ENCODE measurements at regions not wholly inside any gene's neighbourhood (a gene's known extent, or its start where the extent isn't known, plus 50 kb on each side); places are given as distances from the start of the nearest gene placed in this dataset.

GRCh38 chr1:99539131-99539530, 106.8 kb upstream of the PALMD start:
- Histone ChIP-seq H3K4me3 (no peak overlapping the region), H3K9me3 (no peaks in the 10 kb centered on the region), H3K36me3 (no peaks in the 10 kb centered on the region), H3K27me3 (ENCODE audit: low read depth) (no peaks in the 10 kb centered on the region), H3K4me1 (no peaks in the 10 kb centered on the region), H3K27ac (no peak overlapping the region)
- ATAC-seq (no peak), DNase-seq (no peak)
- intact Hi-C loops (cut with DNase I) = no loop called here
- TF ChIP-seq CTCF (IDR thresholded peaks at IDR 0.05) = no peak

GRCh38 chr1:99540744-99541143, 105.2 kb upstream of the PALMD start:
- no peak for ATAC-seq
- DNase-seq = no peak
- intact Hi-C loops (cut with DNase I) = no loop called here
- Histone ChIP-seq H3K27me3 (ENCODE audit: low read depth) (no peaks in the 10 kb centered on the region), H3K9me3 (no peaks in the 10 kb centered on the region), H3K36me3 (no peaks in the 10 kb centered on the region), H3K4me3 (no peak overlapping the region), H3K4me1 (no peaks in the 10 kb centered on the region), H3K27ac (no peak overlapping the region)
- no peak for TF ChIP-seq CTCF (IDR thresholded peaks at IDR 0.05)

GRCh38 chr1:99544328-99544727, 101.6 kb upstream of the PALMD start:
- Histone ChIP-seq H3K27me3 (ENCODE audit: low read depth) (no peaks in the 10 kb centered on the region), H3K9me3 (no peaks in the 10 kb centered on the region), H3K27ac (no peak overlapping the region), H3K36me3 (no peaks in the 10 kb centered on the region), H3K4me1 (no peaks in the 10 kb centered on the region), H3K4me3 (no peak overlapping the region)
- intact Hi-C loops (cut with DNase I) = no loop called here
- ATAC-seq (no peak), DNase-seq (no peak)
- no peak for TF ChIP-seq CTCF (IDR thresholded peaks at IDR 0.05)

- Histone ChIP-seq H3K27ac (no peak overlapping the region), H3K27me3 (ENCODE audit: low read depth) (no peaks in the 10 kb centered on the region), H3K4me1 (no peaks in the 10 kb centered on the region), H3K36me3 (no peaks in the 10 kb centered on the region), H3K4me3 (no peak overlapping the region), H3K9me3 (no peaks in the 10 kb centered on the region)
- DNase-seq = no peak
- intact Hi-C loops (cut with DNase I) = no loop called here
- no peak for TF ChIP-seq CTCF (IDR thresholded peaks at IDR 0.05)
- no peak for ATAC-seq
Observed at GRCh38 chr1:99546432-99547416, 99.2 kb upstream of the PALMD start.

GRCh38 chr1:99548943-99549605, 96.8 kb upstream of the PALMD start:
- no peak overlapping the region for H3K4me3 ChIP-seq
- no peak overlapping the region for H3K27ac ChIP-seq
- no peaks in the 10 kb centered on the region for H3K27me3 ChIP-seq (ENCODE audit: low read depth)
- ATAC-seq = no peak
- intact Hi-C loops (cut with DNase I) = no loop called here
- no peaks in the 10 kb centered on the region for H3K36me3 ChIP-seq
- DNase-seq = no peak
- TF ChIP-seq CTCF (IDR thresholded peaks at IDR 0.05) = no peak
- H3K9me3 ChIP-seq = no peaks in the 10 kb centered on the region
- H3K4me1 ChIP-seq = no peaks in the 10 kb centered on the region
